ENCODE measurements at regions not wholly inside any gene's neighbourhood (a gene's known extent, or its start where the extent isn't known, plus 50 kb on each side); places are given as distances from the start of the nearest gene placed in this dataset.
A peak's percentile ranks its signal among the peaks of the same experiment; 100 is the strongest.
"Not testable (repeated sequence)": the region's sequence is repeated elsewhere in the genome, so short reads cannot be mapped to it uniquely, and the experiment has no call there.

GRCh38 chr1:200317236-200317635 is 92.6 kb downstream of the ZNF281 start:
- DNase-seq: no peak

DNA sequence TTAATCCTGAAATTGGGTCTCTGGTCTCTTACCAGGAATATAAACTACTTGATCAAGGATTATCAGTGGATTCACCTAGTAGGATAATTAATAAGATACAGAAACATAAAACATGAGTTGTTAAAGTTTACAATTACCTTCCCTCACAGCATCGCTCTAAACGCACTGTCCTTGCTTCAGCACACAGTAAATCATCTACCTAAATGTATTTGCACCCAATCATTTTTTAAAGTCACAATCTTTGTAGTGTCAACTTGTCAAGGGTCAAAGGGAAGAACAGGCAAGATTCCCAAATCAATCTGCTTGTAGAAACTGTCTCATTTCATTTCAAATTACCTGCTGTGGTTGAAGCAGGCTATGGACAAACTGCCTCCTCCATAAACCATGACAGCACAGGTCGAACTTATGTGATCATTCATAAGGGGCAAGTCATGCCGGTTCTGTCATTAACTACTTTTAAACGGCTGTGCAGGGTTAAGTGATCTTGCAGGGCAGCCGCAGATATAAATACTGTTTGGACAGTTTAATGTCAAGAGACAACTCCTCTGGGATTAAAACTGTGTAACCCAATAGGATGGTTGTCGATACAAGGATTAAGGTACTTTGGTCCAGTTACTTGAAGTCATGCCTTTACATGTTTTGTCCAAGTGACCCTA is 93.6 kb downstream of the ZNF281 start:
- DNase-seq: no peak

DNA sequence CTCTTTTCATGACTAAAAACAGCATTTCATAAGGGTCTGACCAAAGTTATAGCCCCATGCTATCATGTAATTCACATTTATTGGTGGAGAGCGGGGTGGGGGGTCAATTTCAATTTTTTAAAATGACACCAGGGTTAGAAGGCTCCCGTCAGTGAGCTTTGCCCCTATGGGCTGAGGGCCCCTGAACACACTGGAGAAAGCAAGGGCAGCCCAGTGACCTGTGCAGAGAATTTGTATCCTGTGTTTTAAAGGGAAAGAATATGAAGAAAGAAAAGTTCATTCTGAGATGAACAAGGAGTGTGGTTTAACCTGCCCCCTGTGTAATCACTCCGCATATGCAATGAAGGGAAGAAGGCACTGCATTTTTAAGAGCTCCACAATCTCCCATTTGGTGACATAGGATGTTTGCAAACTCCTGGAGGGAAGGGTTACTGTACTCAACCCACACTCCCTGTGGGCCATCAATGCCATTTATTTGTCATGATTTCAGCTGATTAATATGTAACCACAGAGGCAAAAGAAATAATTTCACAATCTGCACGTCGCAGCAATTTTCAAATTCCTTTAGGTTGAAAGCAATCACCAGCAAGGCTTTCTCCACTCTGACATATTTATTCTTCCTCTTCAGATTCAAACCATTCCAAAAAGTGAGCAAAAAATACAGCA is 95.6 kb downstream of the ZNF281 start:
- DNase-seq: no peak

- no peak for DNase-seq
These were observed 98.6 kb downstream of the ZNF281 start for GRCh38 chr1:200311256-200311655.

- no peak for DNase-seq
These were observed 99.0 kb downstream of the ZNF281 start for GRCh38 chr1:200310824-200311223.

DNA sequence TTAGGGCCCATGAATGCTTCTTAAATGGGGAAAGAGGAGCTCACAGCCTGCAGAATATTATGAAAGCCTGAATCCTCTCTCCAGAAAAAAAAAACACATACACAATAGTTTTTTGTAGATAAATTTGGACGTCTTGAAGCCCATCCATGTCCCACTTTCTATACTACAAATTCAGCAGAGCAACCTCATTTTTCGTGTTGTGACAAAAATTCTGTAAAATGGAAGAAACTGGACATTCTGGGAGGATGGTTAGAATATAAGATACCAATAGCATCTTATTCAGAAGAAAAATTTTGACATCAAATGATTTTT is 102.1 kb downstream of the ZNF281 start:
- no peak for DNase-seq

DNA sequence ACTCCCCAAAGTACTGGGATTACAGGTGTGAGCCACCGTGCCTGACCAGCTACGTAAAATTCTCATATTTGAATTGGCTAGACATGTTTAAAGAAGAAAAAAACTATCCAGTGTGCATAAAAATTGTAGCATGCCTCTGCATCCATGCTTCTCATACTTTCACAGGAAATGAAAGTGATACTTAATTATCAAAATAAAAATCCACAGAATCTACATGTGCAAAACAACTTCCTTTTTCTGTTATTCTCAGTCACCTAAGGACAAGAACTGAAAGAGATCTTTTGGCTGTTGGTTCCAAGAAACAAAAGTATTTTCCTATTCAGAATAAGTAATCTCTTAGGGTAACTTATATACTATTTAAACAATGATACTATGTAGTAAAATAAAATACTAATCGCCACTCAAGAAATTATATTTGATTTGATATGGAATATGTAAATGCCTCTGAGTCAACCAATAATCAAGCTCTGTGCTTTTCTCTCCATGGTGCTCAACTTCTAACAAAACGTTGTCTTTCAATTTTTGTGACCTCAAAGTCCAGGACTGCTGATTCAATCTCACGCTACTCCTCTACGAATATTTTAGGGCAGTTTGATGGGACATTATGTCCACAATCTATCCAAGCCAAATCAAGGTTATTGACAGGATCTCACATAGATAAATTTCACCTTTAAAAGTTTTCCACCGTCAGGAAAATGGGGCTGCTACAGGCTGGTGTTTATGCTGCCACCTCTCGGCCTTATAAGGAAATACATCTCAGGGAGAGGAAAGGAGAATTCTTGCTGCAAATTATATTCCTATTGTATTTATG is 102.7 kb downstream of the ZNF281 start:
- peak; percentile 3 for DNase-seq

DNA sequence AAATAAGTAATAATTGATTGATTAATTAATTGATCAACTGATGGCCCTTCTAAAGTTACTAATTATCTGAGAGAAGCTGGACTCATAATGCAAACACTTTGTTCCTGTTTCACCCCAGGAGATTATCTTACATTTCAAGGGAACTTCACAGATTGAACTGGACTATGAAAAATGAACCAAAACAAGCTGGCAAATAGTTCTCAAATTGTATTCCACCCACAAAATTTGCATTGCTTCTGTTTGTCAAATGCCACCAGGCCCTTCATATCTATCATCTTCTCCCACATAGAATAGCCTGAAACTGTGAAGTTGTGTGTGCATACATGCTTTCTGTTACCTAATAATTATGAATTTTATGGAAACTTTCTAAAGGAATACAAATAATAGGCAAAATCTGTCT is 104.0 kb downstream of the ZNF281 start:
- no peak for DNase-seq

- DNase-seq: no peak
These were observed 105.7 kb downstream of the ZNF281 start for GRCh38 chr1:200304171-200304570.

GRCh38 chr1:200302921-200303290 is 106.9 kb downstream of the ZNF281 start:
- no peak for DNase-seq

DNA sequence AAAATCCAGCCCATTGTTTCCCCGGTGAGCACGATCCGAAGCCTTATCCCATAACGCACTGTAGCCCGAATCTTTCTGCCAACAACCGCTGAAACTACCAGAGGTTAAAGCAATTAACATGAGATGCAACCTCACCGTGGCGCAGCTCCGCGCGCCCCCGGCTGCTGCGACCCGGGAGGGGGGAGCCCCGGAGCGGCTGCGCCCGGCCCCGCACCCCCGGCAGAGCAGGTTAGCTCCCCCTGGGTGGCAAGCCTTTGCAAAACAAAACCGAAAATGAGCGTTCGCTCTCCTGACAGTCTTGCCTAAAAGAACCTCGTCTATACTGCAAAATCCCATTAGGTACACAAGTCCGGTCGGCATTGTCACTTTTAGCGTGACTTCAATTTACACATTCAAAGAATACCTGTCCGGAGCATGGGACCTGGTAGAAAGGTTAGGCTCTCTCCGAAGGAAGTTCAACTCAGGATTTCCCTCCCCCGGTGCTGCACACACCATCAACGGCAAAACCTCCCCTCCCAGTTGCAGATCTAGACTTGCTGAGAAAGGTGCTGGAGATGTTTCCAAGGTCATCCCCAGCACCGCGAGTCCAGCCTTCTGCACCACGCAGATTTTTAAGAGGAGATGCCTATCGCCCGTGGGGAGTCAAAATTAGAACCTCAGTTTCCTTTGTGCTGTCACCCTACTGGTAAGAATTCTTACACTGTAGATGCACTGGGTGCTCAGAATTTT is 107.5 kb downstream of the ZNF281 start:
- DNase-seq: peak; percentile 21

GRCh38 chr1:200301152-200301551 is 108.7 kb downstream of the ZNF281 start:
- no peak for DNase-seq

GRCh38 chr1:200299571-200299970 is 110.3 kb downstream of the ZNF281 start:
- DNase-seq: no peak

GRCh38 chr1:200298242-200298641 is 111.6 kb downstream of the ZNF281 start:
- DNase-seq: no peak

- peak; percentile 53 for DNase-seq
These were observed 113.7 kb downstream of the ZNF281 start for GRCh38 chr1:200296091-200296661.

DNA sequence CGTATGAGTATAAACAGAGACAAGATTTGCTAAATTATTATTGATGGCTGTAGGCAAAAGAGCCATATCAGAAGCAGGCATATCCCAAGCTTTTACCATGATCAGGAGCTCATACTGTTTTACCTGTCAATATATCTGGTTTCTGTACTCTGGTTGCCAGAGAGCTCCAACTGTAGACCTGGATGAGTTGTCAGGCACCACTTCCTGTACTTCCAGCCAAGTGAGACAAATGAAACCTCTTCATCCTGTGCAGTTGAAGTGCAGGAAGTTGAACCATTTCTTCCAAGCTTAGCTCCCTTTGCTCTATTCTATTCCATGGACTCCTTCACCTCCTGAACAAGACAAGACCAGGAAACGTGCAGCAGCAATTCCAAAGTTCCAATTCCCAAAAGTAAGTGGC is 115.6 kb downstream of the ZNF281 start:
- DNase-seq: peak; percentile 69

- no peak for DNase-seq
These were observed 117.1 kb downstream of the ZNF281 start for GRCh38 chr1:200292699-200293098.

- DNase-seq: no peak
These were observed 118.7 kb downstream of the ZNF281 start for GRCh38 chr1:200291106-200291505.

DNA sequence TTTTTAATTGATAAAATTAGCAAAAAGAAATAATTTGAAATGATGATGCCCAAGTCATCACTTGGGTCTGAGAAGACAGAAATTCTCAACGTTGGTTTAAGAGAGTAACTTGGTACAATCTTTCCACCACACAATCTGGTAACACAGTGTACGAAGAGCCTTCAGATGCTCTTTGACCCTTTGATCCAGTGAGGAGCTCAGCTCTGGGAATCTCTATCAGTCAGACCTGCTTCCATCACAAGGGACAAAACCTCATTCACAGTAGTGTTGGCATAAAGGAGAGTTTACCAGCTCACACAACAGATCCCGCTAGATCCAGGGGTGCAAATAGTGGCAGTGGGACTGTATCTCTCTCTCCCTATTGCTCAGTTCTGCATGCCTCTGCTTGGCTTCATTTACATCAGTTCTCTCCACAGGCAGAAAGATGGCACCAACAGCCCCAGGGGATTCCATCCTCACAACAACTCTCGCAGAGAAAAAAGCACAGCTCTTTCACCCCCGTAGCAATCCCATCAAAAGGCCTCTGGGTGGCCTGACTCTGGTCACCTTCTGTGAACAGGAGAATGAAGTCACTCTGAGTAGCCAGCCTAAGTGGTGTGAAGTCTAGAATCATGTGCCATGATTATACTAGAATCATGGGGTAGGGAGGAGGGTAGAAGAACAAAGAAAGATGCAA is 119.7 kb downstream of the ZNF281 start:
- no peak for DNase-seq

GRCh38 chr1:200288226-200288625 is 121.6 kb downstream of the ZNF281 start:
- no peak for DNase-seq

DNA sequence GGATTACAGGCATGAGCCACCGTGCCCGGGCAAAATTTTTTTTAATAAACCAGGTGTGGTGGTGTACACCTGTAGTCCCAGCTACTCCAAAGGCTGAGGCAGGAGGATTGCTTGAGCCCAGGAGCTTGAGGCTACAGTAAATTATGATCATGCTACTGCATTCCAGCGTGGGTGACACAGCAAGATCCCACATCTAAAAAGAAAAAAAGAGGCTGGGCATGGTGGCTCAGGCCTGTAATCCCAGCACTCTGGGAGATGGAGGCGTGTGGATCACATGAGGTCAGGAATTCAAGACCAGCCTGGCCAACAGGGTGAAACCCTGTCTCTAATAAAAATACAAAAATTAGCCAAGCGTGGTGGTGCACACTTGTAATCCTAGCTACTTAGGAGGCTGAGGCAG is 125.6 kb downstream of the ZNF281 start:
- DNase-seq: not testable (repeated sequence)

GRCh38 chr1:200282497-200283122 is 127.2 kb downstream of the ZNF281 start:
- DNase-seq: no peak
